HCT116 (cell line): ENCODE measurements at regions not wholly inside any gene's neighbourhood (a gene's known extent, or its start where the extent isn't known, plus 50 kb on each side); places are given as distances from the start of the nearest gene placed in this dataset.

Experiments
- EZH2 ChIP-seq: fragments of 200-600 bp; sonication (generic); IDR thresholded peaks from 2 replicates; pipeline ENCODE4 v1.6.1; 2017; ENCODE audit warnings: antibody characterized with exemption, mixed run types
- EZH2phosphoT487 ChIP-seq: fragments of 200-600 bp; IDR thresholded peaks from 2 replicates; pipeline ENCODE4 v1.6.1; 2018; ENCODE audit warnings: antibody characterized with exemption, borderline replicate concordance
- JUND ChIP-seq: IDR thresholded peaks from 2 replicates; pipeline ENCODE4 v1.6.1; 2012
- POLR2AphosphoS5 ChIP-seq: IDR thresholded peaks from 2 replicates; pipeline ENCODE4 v1.6.1; 2011; ENCODE audit warnings: mild to moderate bottlenecking, low read depth, low read length, moderate library complexity
- RAD21 ChIP-seq: IDR thresholded peaks from 2 replicates; pipeline ENCODE4 v1.6.1; 2012; ENCODE audit warnings: low read depth, mild to moderate bottlenecking
- SRF ChIP-seq: IDR thresholded peaks from 2 replicates; pipeline ENCODE4 v1.6.1; 2012; ENCODE audit warnings: low read depth
- YY1 ChIP-seq: IDR thresholded peaks from 2 replicates; pipeline ENCODE4 v1.6.1; 2011; ENCODE audit warnings: low read length, low read depth, moderate library complexity, mild to moderate bottlenecking; ENCODE audit not compliant: insufficient replicate concordance; ENCODE audit errors: extremely low read depth
- ZNF274 ChIP-seq: fragments of 200-500 bp; sonication (Bioruptor generic); IDR thresholded peaks from 2 replicates; pipeline ENCODE4 v1.6.1; 2014; ENCODE audit warnings: mild to moderate bottlenecking, low read depth, low read length, inconsistent platforms
- TF ChIP-seq, protein P1 (sequence below), 3 experiments: fragments of 200-600 bp in 1 of 3; sonication (generic) in 1 of 3; IDR thresholded peaks in 2 of 3; conservative IDR thresholded peaks in 1 of 3; 2 replicates each; pipeline ENCODE4 v1.5.1; 2012 to 2017; ENCODE audit warnings: low read depth in 2 of 3, low read length in 2 of 3, antibody characterized with exemption in 1 of 3, borderline replicate concordance in 1 of 3, control low read depth in 1 of 3, mild to moderate bottlenecking in 1 of 3, mixed read lengths in 1 of 3, mixed run types in 1 of 3, moderate library complexity in 1 of 3; ENCODE audit not compliant: insufficient read depth in 1 of 3
- TF ChIP-seq, protein P2 (sequence below): IDR thresholded peaks from 2 replicates; pipeline ENCODE4 v1.6.1; 2012
- TF ChIP-seq, protein P3 (sequence below): IDR thresholded peaks from 2 replicates; pipeline ENCODE4 v1.6.1; 2012; ENCODE audit warnings: low read depth
- TF ChIP-seq, protein P4 (sequence below): IDR thresholded peaks from 2 replicates; pipeline ENCODE4 v1.6.1; 2012

DNA sequence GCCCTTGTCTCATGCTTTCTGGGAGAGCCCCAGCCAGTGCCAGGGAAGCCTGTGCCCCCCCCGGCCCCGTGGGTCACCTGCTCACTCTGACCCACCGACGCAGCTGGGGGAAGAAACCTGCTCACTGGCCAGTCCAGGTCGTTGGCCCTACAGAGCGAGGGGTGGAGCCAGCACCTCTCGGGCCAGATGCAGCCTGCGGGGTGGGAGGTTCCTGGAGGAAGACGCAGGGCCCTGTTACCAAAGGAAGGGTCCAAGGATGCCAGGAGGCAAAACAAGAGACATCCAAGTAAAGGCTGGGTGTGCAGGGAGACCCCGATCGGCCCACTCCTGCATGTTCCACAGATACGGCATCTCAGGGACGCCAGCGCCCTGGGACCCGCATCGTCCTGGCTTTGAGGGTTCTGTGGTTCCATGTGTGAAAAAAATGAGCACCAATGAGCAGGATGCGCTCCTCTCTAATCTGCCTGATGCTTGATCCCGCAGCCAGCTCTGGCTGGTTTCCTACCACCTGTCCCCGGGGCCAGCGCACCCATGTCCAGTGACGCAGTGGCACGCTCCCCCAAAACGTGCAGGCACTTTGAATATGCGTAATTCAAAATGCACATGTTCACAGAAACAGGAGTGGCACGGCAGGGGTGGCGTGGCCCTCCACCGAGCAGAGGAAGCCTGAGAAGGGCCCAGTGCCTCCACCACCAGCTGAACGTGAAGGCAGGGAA lies 66.0 kb upstream of the GALNT9 start:
- TF ChIP-seq, protein P1, sequence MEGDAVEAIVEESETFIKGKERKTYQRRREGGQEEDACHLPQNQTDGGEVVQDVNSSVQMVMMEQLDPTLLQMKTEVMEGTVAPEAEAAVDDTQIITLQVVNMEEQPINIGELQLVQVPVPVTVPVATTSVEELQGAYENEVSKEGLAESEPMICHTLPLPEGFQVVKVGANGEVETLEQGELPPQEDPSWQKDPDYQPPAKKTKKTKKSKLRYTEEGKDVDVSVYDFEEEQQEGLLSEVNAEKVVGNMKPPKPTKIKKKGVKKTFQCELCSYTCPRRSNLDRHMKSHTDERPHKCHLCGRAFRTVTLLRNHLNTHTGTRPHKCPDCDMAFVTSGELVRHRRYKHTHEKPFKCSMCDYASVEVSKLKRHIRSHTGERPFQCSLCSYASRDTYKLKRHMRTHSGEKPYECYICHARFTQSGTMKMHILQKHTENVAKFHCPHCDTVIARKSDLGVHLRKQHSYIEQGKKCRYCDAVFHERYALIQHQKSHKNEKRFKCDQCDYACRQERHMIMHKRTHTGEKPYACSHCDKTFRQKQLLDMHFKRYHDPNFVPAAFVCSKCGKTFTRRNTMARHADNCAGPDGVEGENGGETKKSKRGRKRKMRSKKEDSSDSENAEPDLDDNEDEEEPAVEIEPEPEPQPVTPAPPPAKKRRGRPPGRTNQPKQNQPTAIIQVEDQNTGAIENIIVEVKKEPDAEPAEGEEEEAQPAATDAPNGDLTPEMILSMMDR (IDR thresholded peaks at IDR 0.05 in 2 of 3, conservative IDR thresholded peaks at IDR 0.05 in 1 of 3; ENCODE audit: borderline replicate concordance in 1 of 3, insufficient read depth in 1 of 3, low read depth in 2 of 3, low read length in 2 of 3): no peak
- TF ChIP-seq EZH2: no peak
- no peak for TF ChIP-seq RAD21
- TF ChIP-seq, protein P2, sequence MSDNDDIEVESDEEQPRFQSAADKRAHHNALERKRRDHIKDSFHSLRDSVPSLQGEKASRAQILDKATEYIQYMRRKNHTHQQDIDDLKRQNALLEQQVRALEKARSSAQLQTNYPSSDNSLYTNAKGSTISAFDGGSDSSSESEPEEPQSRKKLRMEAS: no peak
- TF ChIP-seq, protein P3, sequence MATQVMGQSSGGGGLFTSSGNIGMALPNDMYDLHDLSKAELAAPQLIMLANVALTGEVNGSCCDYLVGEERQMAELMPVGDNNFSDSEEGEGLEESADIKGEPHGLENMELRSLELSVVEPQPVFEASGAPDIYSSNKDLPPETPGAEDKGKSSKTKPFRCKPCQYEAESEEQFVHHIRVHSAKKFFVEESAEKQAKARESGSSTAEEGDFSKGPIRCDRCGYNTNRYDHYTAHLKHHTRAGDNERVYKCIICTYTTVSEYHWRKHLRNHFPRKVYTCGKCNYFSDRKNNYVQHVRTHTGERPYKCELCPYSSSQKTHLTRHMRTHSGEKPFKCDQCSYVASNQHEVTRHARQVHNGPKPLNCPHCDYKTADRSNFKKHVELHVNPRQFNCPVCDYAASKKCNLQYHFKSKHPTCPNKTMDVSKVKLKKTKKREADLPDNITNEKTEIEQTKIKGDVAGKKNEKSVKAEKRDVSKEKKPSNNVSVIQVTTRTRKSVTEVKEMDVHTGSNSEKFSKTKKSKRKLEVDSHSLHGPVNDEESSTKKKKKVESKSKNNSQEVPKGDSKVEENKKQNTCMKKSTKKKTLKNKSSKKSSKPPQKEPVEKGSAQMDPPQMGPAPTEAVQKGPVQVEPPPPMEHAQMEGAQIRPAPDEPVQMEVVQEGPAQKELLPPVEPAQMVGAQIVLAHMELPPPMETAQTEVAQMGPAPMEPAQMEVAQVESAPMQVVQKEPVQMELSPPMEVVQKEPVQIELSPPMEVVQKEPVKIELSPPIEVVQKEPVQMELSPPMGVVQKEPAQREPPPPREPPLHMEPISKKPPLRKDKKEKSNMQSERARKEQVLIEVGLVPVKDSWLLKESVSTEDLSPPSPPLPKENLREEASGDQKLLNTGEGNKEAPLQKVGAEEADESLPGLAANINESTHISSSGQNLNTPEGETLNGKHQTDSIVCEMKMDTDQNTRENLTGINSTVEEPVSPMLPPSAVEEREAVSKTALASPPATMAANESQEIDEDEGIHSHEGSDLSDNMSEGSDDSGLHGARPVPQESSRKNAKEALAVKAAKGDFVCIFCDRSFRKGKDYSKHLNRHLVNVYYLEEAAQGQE: no peak
- no peak for TF ChIP-seq ZNF274
- TF ChIP-seq POLR2AphosphoS5: no peak
- TF ChIP-seq EZH2phosphoT487: no peak
- no peak for TF ChIP-seq SRF
- TF ChIP-seq YY1: no peak
- TF ChIP-seq JUND: no peak
- TF ChIP-seq, protein P4, sequence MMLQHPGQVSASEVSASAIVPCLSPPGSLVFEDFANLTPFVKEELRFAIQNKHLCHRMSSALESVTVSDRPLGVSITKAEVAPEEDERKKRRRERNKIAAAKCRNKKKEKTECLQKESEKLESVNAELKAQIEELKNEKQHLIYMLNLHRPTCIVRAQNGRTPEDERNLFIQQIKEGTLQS: no peak
